HEK293 (cell line): ENCODE measurements at regions not wholly inside any gene's neighbourhood (a gene's known extent, or its start where the extent isn't known, plus 50 kb on each side); places are given as distances from the start of the nearest gene placed in this dataset.

Experiments used
- HOXD13 ChIP-seq: sonication (generic); formaldehyde crosslinking; IDR thresholded peaks from 2 replicates; pipeline ENCODE4 v1.8.0; 2022; ENCODE audit warnings: missing genetic modification reagents, borderline replicate concordance
- SP2 ChIP-seq: fragments of 450-650 bp; formaldehyde crosslinking; IDR thresholded peaks from 2 replicates; pipeline ENCODE4 v1.5.1; 2016; ENCODE audit warnings: missing biosample characterization, missing genetic modification characterization
- TCF7L2 ChIP-seq: IDR thresholded peaks from 2 replicates; pipeline ENCODE4 v1.6.1; 2011; ENCODE audit warnings: low read depth, mild to moderate bottlenecking, inconsistent platforms, low read length, moderate library complexity, borderline replicate concordance
- ZNF146 ChIP-seq: fragments of 450-650 bp; formaldehyde crosslinking; IDR thresholded peaks from 2 replicates; pipeline ENCODE4 v1.5.1; 2016; ENCODE audit warnings: missing biosample characterization, missing genetic modification characterization
- ZNF184 ChIP-seq: fragments of 450-650 bp; IDR thresholded peaks from 2 replicates; pipeline ENCODE4 v1.5.1; 2018; ENCODE audit warnings: missing biosample characterization, mild to moderate bottlenecking, missing genetic modification characterization
- ZNF214 ChIP-seq: fragments of 450-650 bp; formaldehyde crosslinking; IDR thresholded peaks from 2 replicates; pipeline ENCODE4 v1.5.1; 2017; ENCODE audit warnings: missing biosample characterization, mild to moderate bottlenecking, missing genetic modification characterization, borderline replicate concordance
- ZNF311 ChIP-seq: fragments of 450-650 bp; formaldehyde crosslinking; IDR thresholded peaks from 2 replicates; pipeline ENCODE4 v1.5.1; 2017; ENCODE audit warnings: missing biosample characterization, missing genetic modification characterization, borderline replicate concordance
- ZNF335 ChIP-seq: fragments of 450-650 bp; formaldehyde crosslinking; conservative IDR thresholded peaks from 2 replicates; pipeline ENCODE4 v1.5.1; 2016; ENCODE audit warnings: missing biosample characterization, missing genetic modification characterization
- ZNF768 ChIP-seq: fragments of 450-650 bp; formaldehyde crosslinking; IDR thresholded peaks from 2 replicates; pipeline ENCODE4 v1.5.1; 2018; ENCODE audit warnings: missing biosample characterization, mild to moderate bottlenecking, missing genetic modification characterization
- TF ChIP-seq, protein P1 (sequence below): fragments of 450-650 bp; formaldehyde crosslinking; IDR thresholded peaks from 2 replicates; pipeline ENCODE4 v1.5.1; 2016; ENCODE audit warnings: missing biosample characterization, missing genetic modification characterization
- TF ChIP-seq, protein P2 (sequence below): fragments of 450-650 bp; formaldehyde crosslinking; IDR thresholded peaks from 2 replicates; pipeline ENCODE4 v1.5.1; 2016; ENCODE audit warnings: missing biosample characterization, missing genetic modification characterization

DNA sequence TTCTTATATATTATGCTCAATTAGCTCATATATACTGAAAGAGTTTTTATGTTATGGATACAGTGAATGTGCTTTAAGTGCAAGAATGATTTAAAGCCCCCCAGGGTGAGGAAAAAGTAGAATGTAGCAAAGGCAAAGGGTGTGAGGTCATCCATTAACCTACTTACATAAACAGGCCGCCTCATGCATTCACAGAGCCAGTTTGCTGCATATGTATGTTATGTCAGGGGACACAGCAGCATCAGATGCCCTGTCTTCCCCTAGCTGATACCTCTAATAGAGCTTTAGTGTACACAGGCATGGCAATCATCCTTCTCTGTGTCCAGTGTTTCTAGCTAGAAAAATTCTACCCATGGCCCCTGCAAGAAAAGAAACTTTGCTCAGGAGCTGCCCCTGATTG, 187.8 kb upstream of the FSHR start:
- no peak for TF ChIP-seq SP2 (tag by site-specific recombination)
- no peak for TF ChIP-seq ZNF311 (tag by site-specific recombination)
- TF ChIP-seq, protein P1, sequence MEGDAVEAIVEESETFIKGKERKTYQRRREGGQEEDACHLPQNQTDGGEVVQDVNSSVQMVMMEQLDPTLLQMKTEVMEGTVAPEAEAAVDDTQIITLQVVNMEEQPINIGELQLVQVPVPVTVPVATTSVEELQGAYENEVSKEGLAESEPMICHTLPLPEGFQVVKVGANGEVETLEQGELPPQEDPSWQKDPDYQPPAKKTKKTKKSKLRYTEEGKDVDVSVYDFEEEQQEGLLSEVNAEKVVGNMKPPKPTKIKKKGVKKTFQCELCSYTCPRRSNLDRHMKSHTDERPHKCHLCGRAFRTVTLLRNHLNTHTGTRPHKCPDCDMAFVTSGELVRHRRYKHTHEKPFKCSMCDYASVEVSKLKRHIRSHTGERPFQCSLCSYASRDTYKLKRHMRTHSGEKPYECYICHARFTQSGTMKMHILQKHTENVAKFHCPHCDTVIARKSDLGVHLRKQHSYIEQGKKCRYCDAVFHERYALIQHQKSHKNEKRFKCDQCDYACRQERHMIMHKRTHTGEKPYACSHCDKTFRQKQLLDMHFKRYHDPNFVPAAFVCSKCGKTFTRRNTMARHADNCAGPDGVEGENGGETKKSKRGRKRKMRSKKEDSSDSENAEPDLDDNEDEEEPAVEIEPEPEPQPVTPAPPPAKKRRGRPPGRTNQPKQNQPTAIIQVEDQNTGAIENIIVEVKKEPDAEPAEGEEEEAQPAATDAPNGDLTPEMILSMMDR (tag by site-specific recombination) = no peak
- TF ChIP-seq ZNF146 (tag by site-specific recombination) = no peak
- TF ChIP-seq TCF7L2 = no peak
- TF ChIP-seq HOXD13 = no peak
- TF ChIP-seq ZNF214 (tag by site-specific recombination) = no peak
- no peak for TF ChIP-seq ZNF184 (tag by site-specific recombination)
- no peak for TF ChIP-seq ZNF335 (tag by site-specific recombination)
- TF ChIP-seq, protein P2, sequence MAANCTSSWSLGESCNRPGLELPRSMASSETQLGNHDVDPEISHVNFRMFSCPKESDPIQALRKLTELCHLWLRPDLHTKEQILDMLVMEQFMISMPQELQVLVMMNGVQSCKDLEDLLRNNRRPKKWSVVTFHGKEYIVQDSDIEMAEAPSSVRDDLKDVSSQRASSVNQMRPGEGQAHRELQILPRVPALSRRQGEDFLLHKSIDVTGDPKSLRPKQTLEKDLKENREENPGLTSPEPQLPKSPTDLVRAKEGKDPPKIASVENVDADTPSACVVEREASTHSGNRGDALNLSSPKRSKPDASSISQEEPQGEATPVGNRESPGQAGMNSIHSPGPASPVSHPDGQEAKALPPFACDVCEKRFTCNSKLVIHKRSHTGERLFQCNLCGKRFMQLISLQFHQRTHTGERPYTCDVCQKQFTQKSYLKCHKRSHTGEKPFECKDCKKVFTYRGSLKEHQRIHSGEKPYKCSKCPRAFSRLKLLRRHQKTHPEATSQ = no peak
- TF ChIP-seq ZNF768 (tag by site-specific recombination) = no peak
